DOHH2 (cell line): ENCODE measurements at regions not wholly inside any gene's neighbourhood (a gene's known extent, or its start where the extent isn't known, plus 50 kb on each side); places are given as distances from the start of the nearest gene placed in this dataset.
"Not testable (repeated sequence)": the region's sequence is repeated elsewhere in the genome, so short reads cannot be mapped to it uniquely, and the experiment has no call there.

Experiments
- H3F3A ChIP-seq: fragments of 200-600 bp; sonication (generic), shearing (Covaris generic); 2 replicates; pipeline ENCODE4 v1.6.0; 2016; ENCODE audit warnings: antibody characterized with exemption, mild to moderate bottlenecking; ENCODE audit not compliant: control insufficient read depth, insufficient read depth
- H3K27ac ChIP-seq: fragments of 200-600 bp; sonication (generic); 2 replicates; pipeline ENCODE4 v1.5.1; 2014; ENCODE audit warnings: low read depth, mild to moderate bottlenecking, low read length, moderate library complexity
- H3K27me3 ChIP-seq: fragments of 200-600 bp; sonication (generic); 2 replicates; pipeline ENCODE4 v1.6.1; 2014; ENCODE audit warnings: mild to moderate bottlenecking, low read length, mixed read lengths; ENCODE audit not compliant: control insufficient read depth
- H3K36me3 ChIP-seq: fragments of 200-600 bp; sonication (generic); 2 replicates; pipeline ENCODE4 v1.6.1; 2014; ENCODE audit warnings: mild to moderate bottlenecking, low read length, moderate library complexity, mixed read lengths; ENCODE audit not compliant: control insufficient read depth
- H3K4me1 ChIP-seq: fragments of 200-600 bp; sonication (generic); 2 replicates; pipeline ENCODE4 v1.6.1; 2014; ENCODE audit warnings: mild to moderate bottlenecking, low read length, mixed read lengths; ENCODE audit not compliant: control insufficient read depth
- H3K4me2 ChIP-seq: fragments of 200-600 bp; sonication (generic); 2 replicates; pipeline ENCODE4 v1.6.0; 2014; ENCODE audit warnings: mild to moderate bottlenecking, low read length, moderate library complexity
- H3K4me3 ChIP-seq: fragments of 200-600 bp; sonication (generic); 2 replicates; pipeline ENCODE4 v1.5.1; 2014; ENCODE audit warnings: mild to moderate bottlenecking, low read length, mixed read lengths
- H3K79me2 ChIP-seq: fragments of 200-600 bp; sonication (generic); 2 replicates; pipeline ENCODE4 v1.6.1; 2014; ENCODE audit warnings: mild to moderate bottlenecking, low read length, mixed read lengths; ENCODE audit not compliant: control insufficient read depth
- H3K9me2 ChIP-seq: fragments of 200-600 bp; sonication (generic); replicated peaks from 2 replicates; pipeline ENCODE4 v1.6.1; 2014; ENCODE audit warnings: mild to moderate bottlenecking, low read length, mixed read lengths; ENCODE audit not compliant: control insufficient read depth
- H3K9me3 ChIP-seq: fragments of 200-600 bp; sonication (generic); 2 replicates; pipeline ENCODE4 v1.6.1; 2014; ENCODE audit warnings: antibody characterized with exemption, low read length, mixed read lengths; ENCODE audit not compliant: control insufficient read depth, insufficient read depth
- H4K20me1 ChIP-seq: fragments of 200-600 bp; sonication (generic); 2 replicates; pipeline ENCODE4 v1.6.0; 2014; ENCODE audit warnings: low read depth, mild to moderate bottlenecking, antibody characterized with exemption, low read length, moderate library complexity; ENCODE audit not compliant: control insufficient read depth, insufficient read depth
- EZH2phosphoT487 ChIP-seq: fragments of 200-600 bp; sonication (generic); IDR thresholded peaks from 2 replicates; pipeline ENCODE4 v1.6.1; 2017; ENCODE audit warnings: borderline replicate concordance, mild to moderate bottlenecking, antibody characterized with exemption, low read length, moderate library complexity, mixed read lengths
- TF ChIP-seq, protein P1 (sequence below): fragments of 200-600 bp; sonication (generic); IDR thresholded peaks from one replicate; pipeline ENCODE4 v1.5.1; 2014; ENCODE audit warnings: antibody characterized with exemption, mild to moderate bottlenecking, low read depth, low read length; ENCODE audit not compliant: poor library complexity, severe bottlenecking

DNA sequence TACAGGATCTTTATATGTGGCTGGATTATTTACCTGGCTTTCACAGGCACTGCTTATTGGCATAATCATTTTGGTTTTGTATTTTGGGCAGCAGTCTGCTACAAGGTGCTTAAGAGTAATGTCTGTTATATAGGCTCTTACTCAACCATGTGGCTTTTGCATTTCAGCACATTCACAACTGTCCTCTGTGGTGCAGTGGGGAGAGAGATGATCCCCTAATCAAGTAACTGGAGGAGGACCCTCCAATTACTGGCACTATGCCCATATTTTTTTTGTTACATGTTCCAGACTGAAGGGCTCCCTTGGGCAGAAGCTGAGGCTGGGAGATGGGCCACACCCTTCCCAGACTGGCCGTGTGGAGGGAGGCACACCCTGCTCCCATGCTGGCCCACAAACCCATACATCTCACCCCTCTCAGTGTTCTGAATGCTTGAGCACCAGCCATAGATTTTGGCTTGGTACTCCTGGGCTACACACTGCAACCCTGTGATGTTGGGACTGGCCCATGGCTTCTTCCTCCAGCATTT lies 173.5 kb downstream of the FAM174A start:
- Histone ChIP-seq H3K36me3 (no peaks in the 10 kb centered on the region), H3K4me3 (no peak overlapping the region), H3K27me3 (no peaks in the 10 kb centered on the region), H3K9me2 (no peaks in the 10 kb centered on the region), H3K9me3 (no peaks in the 10 kb centered on the region), H3F3A (no peaks in the 10 kb centered on the region; the same call in 1 of the 2 replicates), H3K4me2 (no peak overlapping the region), H4K20me1 (no peaks in the 10 kb centered on the region), H3K4me1 (no peaks in the 10 kb centered on the region), H3K79me2 (no peaks in the 10 kb centered on the region), H3K27ac (no peak overlapping the region)
- no peak for TF ChIP-seq EZH2phosphoT487
- TF ChIP-seq, protein P1, sequence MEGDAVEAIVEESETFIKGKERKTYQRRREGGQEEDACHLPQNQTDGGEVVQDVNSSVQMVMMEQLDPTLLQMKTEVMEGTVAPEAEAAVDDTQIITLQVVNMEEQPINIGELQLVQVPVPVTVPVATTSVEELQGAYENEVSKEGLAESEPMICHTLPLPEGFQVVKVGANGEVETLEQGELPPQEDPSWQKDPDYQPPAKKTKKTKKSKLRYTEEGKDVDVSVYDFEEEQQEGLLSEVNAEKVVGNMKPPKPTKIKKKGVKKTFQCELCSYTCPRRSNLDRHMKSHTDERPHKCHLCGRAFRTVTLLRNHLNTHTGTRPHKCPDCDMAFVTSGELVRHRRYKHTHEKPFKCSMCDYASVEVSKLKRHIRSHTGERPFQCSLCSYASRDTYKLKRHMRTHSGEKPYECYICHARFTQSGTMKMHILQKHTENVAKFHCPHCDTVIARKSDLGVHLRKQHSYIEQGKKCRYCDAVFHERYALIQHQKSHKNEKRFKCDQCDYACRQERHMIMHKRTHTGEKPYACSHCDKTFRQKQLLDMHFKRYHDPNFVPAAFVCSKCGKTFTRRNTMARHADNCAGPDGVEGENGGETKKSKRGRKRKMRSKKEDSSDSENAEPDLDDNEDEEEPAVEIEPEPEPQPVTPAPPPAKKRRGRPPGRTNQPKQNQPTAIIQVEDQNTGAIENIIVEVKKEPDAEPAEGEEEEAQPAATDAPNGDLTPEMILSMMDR: no peak

DNA sequence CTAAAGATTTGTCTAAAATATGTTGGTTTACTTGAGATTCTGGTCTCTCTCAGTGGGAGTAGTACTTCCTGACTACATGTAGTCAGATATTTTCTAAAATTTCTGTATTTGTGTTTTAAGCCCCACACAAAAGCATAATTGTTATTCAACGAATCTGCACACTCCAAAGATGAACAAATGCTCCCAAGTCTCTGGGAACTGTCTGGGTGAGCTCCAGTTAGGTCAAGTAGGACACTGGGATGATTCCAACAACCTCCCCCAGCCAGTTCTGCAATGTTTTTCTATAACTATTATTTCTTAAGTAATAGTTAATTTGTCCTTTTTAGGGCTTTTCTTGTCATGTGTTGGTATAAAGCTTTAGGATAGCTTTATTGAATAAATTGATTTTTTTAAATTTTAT lies 174.6 kb downstream of the FAM174A start:
- H3K9me2 ChIP-seq: no peaks in the 10 kb centered on the region
- TF ChIP-seq EZH2phosphoT487: no peak
- TF ChIP-seq, protein P1: no peak
- H3K4me2 ChIP-seq: no peak overlapping the region

DNA sequence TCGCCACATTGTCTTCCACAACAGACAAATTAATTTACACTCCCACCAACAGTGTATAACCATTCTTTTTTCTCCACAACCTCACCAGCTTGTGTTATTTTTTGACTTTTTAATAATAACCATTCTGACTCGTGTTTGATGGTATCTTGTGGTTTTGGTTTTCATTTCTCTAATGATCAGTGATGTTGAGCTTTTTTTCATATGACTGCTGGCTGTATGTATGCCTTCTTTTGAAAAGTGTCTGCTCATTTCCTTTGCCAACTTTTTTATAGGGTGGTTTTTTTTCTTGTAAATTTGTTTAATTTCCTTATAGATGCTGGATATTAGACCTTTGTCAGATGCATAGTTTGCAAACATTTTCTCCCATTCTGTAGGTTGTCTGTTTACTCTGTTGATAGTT lies 179.6 kb downstream of the FAM174A start:
- not testable (repeated sequence) for H3K9me3 ChIP-seq, H3F3A ChIP-seq, H3K4me2 ChIP-seq, H3K4me1 ChIP-seq, H3K4me3 ChIP-seq, H3K27ac ChIP-seq, H3K9me2 ChIP-seq, H3K79me2 ChIP-seq, H3K36me3 ChIP-seq, H4K20me1 ChIP-seq, H3K27me3 ChIP-seq

More for the DNA sequence above, 174.6 kb downstream of the FAM174A start:
- H4K20me1 ChIP-seq: no peaks in the 10 kb centered on the region
- no peak overlapping the region for H3K4me3 ChIP-seq
- no peaks in the 10 kb centered on the region for H3K9me3 ChIP-seq
- H3K36me3 ChIP-seq: no peaks in the 10 kb centered on the region
- H3F3A ChIP-seq: no peaks in the 10 kb centered on the region; the same call in 1 of the 2 replicates
- H3K79me2 ChIP-seq: no peaks in the 10 kb centered on the region
- H3K4me1 ChIP-seq: no peaks in the 10 kb centered on the region
- H3K27ac ChIP-seq: no peak overlapping the region
- H3K27me3 ChIP-seq: no peaks in the 10 kb centered on the region

DNA sequence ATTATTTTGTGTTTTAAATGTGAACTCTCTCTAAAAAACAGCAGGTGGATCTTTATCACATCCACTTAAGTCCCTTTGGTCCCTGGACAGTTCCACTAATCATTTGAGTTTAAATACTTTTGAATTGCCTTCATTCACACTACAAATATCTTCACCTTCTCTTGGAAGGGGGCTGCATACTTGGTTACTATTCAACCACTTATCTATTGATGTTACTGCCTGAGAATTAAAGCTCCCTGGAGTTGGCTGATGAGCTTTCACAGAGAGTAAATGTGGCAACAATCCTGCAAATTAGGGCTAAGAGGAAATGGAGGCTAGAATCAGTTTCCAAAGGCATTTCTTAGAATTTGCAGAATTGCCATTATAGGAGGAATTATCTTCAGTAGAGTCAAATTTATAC lies 180.4 kb downstream of the ST8SIA4 start:
- Histone ChIP-seq H3K9me3 (no peaks in the 10 kb centered on the region), H3K27ac (no peak overlapping the region), H3K27me3 (no peaks in the 10 kb centered on the region), H3K79me2 (no peaks in the 10 kb centered on the region), H3K36me3 (no peaks in the 10 kb centered on the region), H3F3A (no peaks in the 10 kb centered on the region), H3K4me3 (no peak overlapping the region), H3K9me2 (no peaks in the 10 kb centered on the region; the same call in 1 of the 2 replicates), H3K4me1 (no peaks in the 10 kb centered on the region; the same call in 1 of the 2 replicates), H3K4me2 (no peak overlapping the region), H4K20me1 (no peaks in the 10 kb centered on the region)
- TF ChIP-seq, protein P1: no peak
- TF ChIP-seq EZH2phosphoT487: no peak
